Activated CD8-positive, alpha-beta T cell treated with anti-CD3 and anti-CD28 coated beads, Interleukin-2, amount 10 ng/mL, durations not matched to agents 7 days and 5 days (primary cell): ENCODE measurements at regions not wholly inside any gene's neighbourhood (a gene's known extent, or its start where the extent isn't known, plus 50 kb on each side); places are given as distances from the start of the nearest gene placed in this dataset.
"Not testable (repeated sequence)": the region's sequence is repeated elsewhere in the genome, so short reads cannot be mapped to it uniquely, and the experiment has no call there.

Experiments used
- ATAC-seq: fragments of 150-1000 bp; cut with Tn5 transposase; one replicate; pipeline ENCODE4 v1.10.0; 2021; ENCODE audit warnings: moderate library complexity
- CTCF ChIA-PET: fragments of 350-600 bp; sonication (Branson Sonifier 250); formaldehyde crosslinking; loops from one replicate; lab custom pipeline; 2021; ENCODE audit warnings: antibody characterized with exemption; lab: Charles Lee
- POLR2A ChIA-PET: fragments of 350-600 bp; sonication (Branson Sonifier 250); formaldehyde crosslinking; loops from one replicate; lab custom pipeline; 2021; ENCODE audit warnings: antibody characterized with exemption; lab: Charles Lee
- DNase-seq: peaks from one replicate; pipeline ENCODE4 v3.0.0-alpha.2; 2020
- H3K27ac Mint-ChIP-seq: one replicate; pipeline ENCODE4 v1.8.0; 2021; ENCODE audit warnings: mild to moderate bottlenecking, mixed read lengths
- H3K27me3 Mint-ChIP-seq: one replicate; pipeline ENCODE4 v1.8.0; 2021; ENCODE audit warnings: low read depth, mixed read lengths
- H3K36me3 Mint-ChIP-seq: one replicate; pipeline ENCODE4 v1.8.0; 2021; ENCODE audit warnings: low read depth, mixed read lengths
- H3K4me1 Mint-ChIP-seq: one replicate; pipeline ENCODE4 v1.8.0; 2021; ENCODE audit warnings: low read depth, mixed read lengths
- H3K4me3 Mint-ChIP-seq: one replicate; pipeline ENCODE4 v1.8.0; 2021; ENCODE audit warnings: mild to moderate bottlenecking, mixed read lengths
- H3K9me3 Mint-ChIP-seq: one replicate; pipeline ENCODE4 v1.8.0; 2022; ENCODE audit warnings: mixed read lengths; ENCODE audit not compliant: insufficient read depth

DNA sequence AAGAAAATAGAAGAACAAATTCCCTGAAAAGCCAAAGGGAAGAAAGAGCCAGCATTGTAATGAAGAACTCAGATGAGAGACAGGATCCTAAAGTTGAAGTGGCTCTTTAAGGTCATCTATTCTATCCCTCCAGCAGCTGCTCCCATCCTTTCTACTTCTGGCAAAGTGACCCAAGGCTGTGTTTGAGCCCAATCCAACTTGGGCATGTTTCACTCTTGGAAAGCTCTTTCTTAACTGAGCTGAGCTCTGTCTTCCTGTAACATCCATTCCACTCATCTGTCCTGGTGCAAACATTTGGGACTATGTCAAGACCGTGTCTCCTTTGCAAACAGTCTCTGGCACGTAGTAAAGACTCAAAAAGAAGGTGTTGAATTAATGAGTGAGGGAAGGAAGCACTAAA lies 298.1 kb upstream of the IGF1R start:
- Mint-ChIP-seq H3K27ac (no peak overlapping the region), H3K4me3 (no peak overlapping the region), H3K27me3 (no peaks in the 10 kb centered on the region), H3K4me1 (no peaks in the 10 kb centered on the region), H3K36me3 (no peaks in the 10 kb centered on the region), H3K9me3 (no peaks in the 10 kb centered on the region)
- ChIA-PET CTCF (no interaction called here), POLR2A (no interaction called here)
- DNase-seq (no peak), ATAC-seq (no peak)

GRCh38 chr15:98358274-98358673 lies 290.1 kb upstream of the IGF1R start:
- CTCF ChIA-PET, POLR2A ChIA-PET, H3K27me3 Mint-ChIP-seq, H3K36me3 Mint-ChIP-seq, H3K27ac Mint-ChIP-seq, H3K4me1 Mint-ChIP-seq, H3K9me3 Mint-ChIP-seq, ATAC-seq, H3K4me3 Mint-ChIP-seq, DNase-seq: not testable (repeated sequence)

DNA sequence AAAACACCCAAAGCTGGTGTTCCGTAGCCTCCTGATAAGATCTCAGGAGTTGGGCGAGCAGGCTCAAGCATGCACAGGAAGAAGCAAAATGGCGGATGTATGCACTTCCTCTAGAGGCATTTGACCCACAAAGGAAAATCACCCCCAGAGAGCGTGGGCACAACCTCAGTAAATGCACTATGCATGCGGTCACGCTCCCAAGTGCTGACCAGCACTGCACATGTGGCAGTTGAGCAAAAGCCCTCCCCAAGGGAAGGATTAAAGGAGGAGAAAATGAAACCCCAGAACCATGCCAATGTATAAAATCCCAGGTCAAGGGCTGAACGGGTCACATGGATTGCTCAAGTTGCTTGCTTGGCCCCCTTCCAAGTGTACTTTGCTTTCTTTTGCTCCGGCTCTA lies 289.4 kb upstream of the IGF1R start:
- no peaks in the 10 kb centered on the region for H3K36me3 Mint-ChIP-seq
- peaks cover 4% of the 10 kb centered on the region for H3K9me3 Mint-ChIP-seq
- DNase-seq (no peak), ATAC-seq (no peak)
- H3K4me1 Mint-ChIP-seq = no peaks in the 10 kb centered on the region
- no peaks in the 10 kb centered on the region for H3K27me3 Mint-ChIP-seq
- H3K27ac Mint-ChIP-seq = no peak overlapping the region
- ChIA-PET POLR2A (no interaction called here), CTCF (no interaction called here)
- no peak overlapping the region for H3K4me3 Mint-ChIP-seq

GRCh38 chr15:98363416-98363815 lies 284.9 kb upstream of the IGF1R start:
- POLR2A ChIA-PET = no interaction called here
- Mint-ChIP-seq H3K4me1 (no peaks in the 10 kb centered on the region), H3K36me3 (no peaks in the 10 kb centered on the region), H3K27ac (no peak overlapping the region), H3K27me3 (no peaks in the 10 kb centered on the region), H3K9me3 (peaks cover 4% of the 10 kb centered on the region), H3K4me3 (no peak overlapping the region)
- DNase-seq (no peak), ATAC-seq (no peak)
- CTCF ChIA-PET = interaction anchor here (1.0 kb wide), 1 partner anchor 58 kb away, joined by 4 read pairs; no protein-coding TSS in a partner anchor

GRCh38 chr15:98363955-98364354 lies 284.4 kb upstream of the IGF1R start:
- no peaks in the 10 kb centered on the region for H3K36me3 Mint-ChIP-seq
- DNase-seq (no peak), ATAC-seq (no peak)
- H3K4me3 Mint-ChIP-seq = no peak overlapping the region
- H3K9me3 Mint-ChIP-seq = peaks cover 4% of the 10 kb centered on the region
- CTCF ChIA-PET = interaction anchor here (1.0 kb wide), 1 partner anchor 58 kb away, joined by 4 read pairs; no protein-coding TSS in a partner anchor
- H3K4me1 Mint-ChIP-seq = no peaks in the 10 kb centered on the region
- POLR2A ChIA-PET = no interaction called here
- H3K27ac Mint-ChIP-seq = no peak overlapping the region
- no peaks in the 10 kb centered on the region for H3K27me3 Mint-ChIP-seq

GRCh38 chr15:98369081-98369716 lies 279.1 kb upstream of the IGF1R start:
- ChIA-PET CTCF (no interaction called here), POLR2A (no interaction called here)
- H3K27me3 Mint-ChIP-seq = no peaks in the 10 kb centered on the region
- no peaks in the 10 kb centered on the region for H3K9me3 Mint-ChIP-seq
- H3K4me1 Mint-ChIP-seq = no peaks in the 10 kb centered on the region
- H3K36me3 Mint-ChIP-seq = no peaks in the 10 kb centered on the region
- H3K27ac Mint-ChIP-seq = no peak overlapping the region
- H3K4me3 Mint-ChIP-seq = no peak overlapping the region
- no peak for DNase-seq
- ATAC-seq = no peak

GRCh38 chr15:98375513-98376340 lies 272.6 kb upstream of the IGF1R start:
- CTCF ChIA-PET = no interaction called here
- ATAC-seq = no peak
- no peak overlapping the region for H3K27ac Mint-ChIP-seq

GRCh38 chr15:98380721-98381120 lies 267.6 kb upstream of the IGF1R start:
- H3K27me3 Mint-ChIP-seq = peaks cover 4% of the 10 kb centered on the region
- no peaks in the 10 kb centered on the region for H3K4me1 Mint-ChIP-seq
- no peak overlapping the region for H3K27ac Mint-ChIP-seq
- no peaks in the 10 kb centered on the region for H3K9me3 Mint-ChIP-seq
- H3K4me3 Mint-ChIP-seq = no peak overlapping the region
- ChIA-PET CTCF (no interaction called here), POLR2A (no interaction called here)
- no peak for DNase-seq
- no peaks in the 10 kb centered on the region for H3K36me3 Mint-ChIP-seq
- ATAC-seq = no peak

More at GRCh38 chr15:98375513-98376340, 272.6 kb upstream of the IGF1R start:
- H3K9me3 Mint-ChIP-seq = no peaks in the 10 kb centered on the region
- H3K36me3 Mint-ChIP-seq = no peaks in the 10 kb centered on the region
- no peak for DNase-seq
- no peaks in the 10 kb centered on the region for H3K27me3 Mint-ChIP-seq
- H3K4me3 Mint-ChIP-seq = no peak overlapping the region
- no peaks in the 10 kb centered on the region for H3K4me1 Mint-ChIP-seq
- POLR2A ChIA-PET = no interaction called here

- H3K36me3 Mint-ChIP-seq = no peaks in the 10 kb centered on the region
Observed at GRCh38 chr15:98381446-98381845, 266.9 kb upstream of the IGF1R start.

DNA sequence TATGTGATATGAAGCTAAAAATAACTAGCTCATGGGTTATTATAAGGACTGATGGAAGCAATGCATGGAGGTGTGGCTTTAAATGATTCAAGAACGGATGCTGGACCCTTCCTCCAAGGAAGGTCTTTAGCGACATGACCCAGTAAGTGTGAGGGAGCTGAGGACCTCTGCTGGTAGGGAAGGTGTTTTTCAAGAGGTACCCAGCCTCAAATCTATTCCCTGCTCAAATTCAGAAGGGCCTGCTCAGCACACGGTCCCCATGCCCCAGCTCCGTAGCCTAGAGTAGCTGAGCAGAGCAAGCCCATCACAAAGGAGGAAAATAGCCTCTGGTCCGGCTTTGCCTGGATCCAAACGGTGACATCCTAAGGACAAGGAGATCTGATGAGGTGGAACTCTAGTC lies 266.2 kb upstream of the IGF1R start:
- no peak overlapping the region for H3K27ac Mint-ChIP-seq
- ATAC-seq (no peak), DNase-seq (no peak)
- H3K36me3 Mint-ChIP-seq = no peaks in the 10 kb centered on the region
- POLR2A ChIA-PET = no interaction called here
- no peaks in the 10 kb centered on the region for H3K4me1 Mint-ChIP-seq
- CTCF ChIA-PET = no interaction called here
- H3K4me3 Mint-ChIP-seq = no peak overlapping the region
- peaks cover 4% of the 10 kb centered on the region for H3K27me3 Mint-ChIP-seq
- H3K9me3 Mint-ChIP-seq = no peaks in the 10 kb centered on the region

More at GRCh38 chr15:98381446-98381845, 266.9 kb upstream of the IGF1R start:
- ChIA-PET CTCF (no interaction called here), POLR2A (no interaction called here)
- Mint-ChIP-seq H3K27me3 (peaks cover 4% of the 10 kb centered on the region), H3K4me1 (no peaks in the 10 kb centered on the region), H3K4me3 (no peak overlapping the region), H3K27ac (no peak overlapping the region), H3K9me3 (no peaks in the 10 kb centered on the region)
- ATAC-seq = no peak
- no peak for DNase-seq

GRCh38 chr15:98383571-98383970 lies 264.8 kb upstream of the IGF1R start:
- no peak overlapping the region for H3K27ac Mint-ChIP-seq
- H3K4me1 Mint-ChIP-seq = no peaks in the 10 kb centered on the region
- ATAC-seq (no peak), DNase-seq (no peak)
- no peaks in the 10 kb centered on the region for H3K9me3 Mint-ChIP-seq
- H3K36me3 Mint-ChIP-seq = no peaks in the 10 kb centered on the region
- peaks cover 4% of the 10 kb centered on the region for H3K27me3 Mint-ChIP-seq
- CTCF ChIA-PET = no interaction called here
- no peak overlapping the region for H3K4me3 Mint-ChIP-seq
- POLR2A ChIA-PET = no interaction called here

GRCh38 chr15:98384328-98385029 lies 263.9 kb upstream of the IGF1R start:
- no peaks in the 10 kb centered on the region for H3K9me3 Mint-ChIP-seq
- CTCF ChIA-PET = no interaction called here
- no peaks in the 10 kb centered on the region for H3K36me3 Mint-ChIP-seq
- H3K27me3 Mint-ChIP-seq = peaks cover 4% of the 10 kb centered on the region
- ATAC-seq (no peak), DNase-seq (no peak)
- no peak overlapping the region for H3K27ac Mint-ChIP-seq
- no peaks in the 10 kb centered on the region for H3K4me1 Mint-ChIP-seq
- no peak overlapping the region for H3K4me3 Mint-ChIP-seq
- POLR2A ChIA-PET = no interaction called here
